ENCODE measurements at regions not wholly inside any gene's neighbourhood (a gene's known extent, or its start where the extent isn't known, plus 50 kb on each side); places are given as distances from the start of the nearest gene placed in this dataset.
"Not testable (repeated sequence)": the region's sequence is repeated elsewhere in the genome, so short reads cannot be mapped to it uniquely, and the experiment has no call there.

DNA sequence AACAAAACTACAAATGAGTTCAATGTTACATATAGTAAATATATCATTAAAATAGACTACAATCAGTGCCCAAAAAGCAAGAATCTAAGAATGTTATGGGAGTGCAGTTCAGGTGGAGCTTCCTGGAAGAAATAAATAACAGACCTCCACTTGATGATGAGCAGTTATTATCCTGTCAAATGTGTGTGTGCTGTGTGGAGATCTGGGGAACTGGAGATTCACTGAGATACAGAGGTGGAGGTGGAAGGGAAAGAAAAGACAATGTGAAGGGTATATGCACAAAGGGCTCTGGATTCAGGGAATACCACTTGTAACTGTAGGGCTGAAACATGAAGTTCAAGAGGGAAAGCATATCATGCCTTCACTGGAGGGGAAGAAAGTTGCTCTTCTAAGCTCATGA, 331.1 kb downstream of the SEMA3D start:
- ChIA-PET RAD21 (ENCODE audit: low non-redundant PET in 1 of 2, low total read pairs in 2 of 2, uncharacterized antibody in 2 of 2, unreplicated experiment in 2 of 2) (no interaction called here), POLR2A (no interaction called here), CTCF (no interaction called here)
- no peak for ATAC-seq
- Histone ChIP-seq H3K79me2 (ENCODE audit: insufficient read depth, low read length) (no peaks in the 10 kb centered on the region), H3K9me3 (ENCODE audit: control insufficient read depth in 1 of 2, insufficient read depth in 1 of 2, low read depth in 1 of 2, low read length in 2 of 2) (no peaks in the 10 kb centered on the region), H3K27ac (ENCODE audit: low read depth, low read length) (no peak overlapping the region), H3K4me1 (ENCODE audit: control insufficient read depth in 1 of 2, insufficient read depth in 2 of 2, low read length in 2 of 2) (no peaks in the 10 kb centered on the region), H3K36me3 (ENCODE audit: control insufficient read depth in 1 of 2, insufficient read depth in 2 of 2, low read length in 2 of 2) (no peaks in the 10 kb centered on the region), H3K4me2 (ENCODE audit: low read length) (no peak overlapping the region), H3K9me2 (ENCODE audit: insufficient read depth) (0 out of 2 replicates have a peak, but pooled peaks cover 5% of the 10 kb centered on the region), H4K20me1 (ENCODE audit: insufficient read depth) (no peaks in the 10 kb centered on the region), H3K9ac (ENCODE audit: low read length) (no peak overlapping the region), H2AFZ (ENCODE audit: low read depth, low read length, poor library complexity, severe bottlenecking) (no peak overlapping the region), H3K4me3 (replicated peaks in 1 of 2; ENCODE audit: low read depth in 1 of 2, low read length in 2 of 2) (no peak overlapping the region), H3K27me3 (ENCODE audit: insufficient read depth, low read length) (no peaks in the 10 kb centered on the region)
- DNase-seq (ENCODE audit: low read depth, low spot score) = no peak
- intact Hi-C loops (cut with micrococcal nuclease) = no loop called here
- TF ChIP-seq, protein P1, sequence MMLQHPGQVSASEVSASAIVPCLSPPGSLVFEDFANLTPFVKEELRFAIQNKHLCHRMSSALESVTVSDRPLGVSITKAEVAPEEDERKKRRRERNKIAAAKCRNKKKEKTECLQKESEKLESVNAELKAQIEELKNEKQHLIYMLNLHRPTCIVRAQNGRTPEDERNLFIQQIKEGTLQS (IDR thresholded peaks at IDR 0.05) = no peak
- BruUV-seq (replicated peaks) = no TSS peak

DNA sequence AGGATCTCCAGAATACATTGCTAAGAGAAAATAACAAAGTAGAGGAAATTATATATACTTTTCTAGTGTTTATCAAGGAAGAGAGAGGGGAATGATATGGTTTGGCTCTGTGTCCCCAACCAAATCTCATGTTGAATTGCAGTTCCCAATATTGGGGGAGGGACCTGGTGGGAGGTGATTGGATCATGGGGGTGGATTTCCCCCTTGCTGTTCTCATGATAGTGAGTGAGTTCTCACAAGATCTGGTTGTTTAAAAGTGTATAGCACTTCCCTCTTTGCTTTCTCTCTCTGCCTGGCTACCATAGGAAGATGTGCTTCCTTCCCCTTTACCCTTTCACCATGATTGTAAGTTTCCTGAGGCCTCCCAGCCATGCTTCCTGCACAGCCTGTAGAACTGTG, 337.9 kb downstream of the SEMA3D start:
- H3K9ac ChIP-seq (ENCODE audit: low read length) = not testable (repeated sequence)

DNA sequence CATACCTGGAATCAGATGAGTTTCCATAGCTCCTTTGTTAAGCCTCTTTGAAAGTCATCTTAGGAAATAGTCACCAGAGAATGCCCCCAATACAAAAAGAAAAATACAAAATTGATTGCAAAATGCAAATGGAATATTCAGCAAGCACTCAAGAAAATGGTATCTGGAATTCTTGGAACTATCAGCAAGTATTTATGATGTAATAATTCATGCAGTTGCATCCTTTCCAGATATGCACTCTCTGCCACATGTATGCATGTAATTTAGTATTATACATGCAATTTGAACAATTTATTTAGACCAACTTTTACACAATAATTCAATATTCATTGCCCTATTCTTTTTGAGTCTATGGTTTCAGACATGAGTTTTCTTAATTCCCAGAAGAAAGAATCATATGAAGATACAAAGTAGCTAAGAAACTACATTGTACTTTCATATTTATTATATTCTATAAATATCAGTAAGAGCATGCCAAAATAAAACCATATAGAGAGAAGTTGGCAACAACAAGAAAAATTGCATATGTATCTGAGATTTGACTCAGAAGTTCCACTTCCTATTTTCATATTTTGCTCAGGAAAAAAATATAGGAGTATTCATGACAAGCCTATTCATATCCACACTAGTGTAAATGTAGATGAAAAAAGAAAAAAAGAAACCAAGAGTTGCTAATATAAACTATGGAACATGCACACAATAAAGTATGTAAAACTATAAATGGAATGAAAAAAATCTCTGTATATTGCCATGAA, 338.5 kb downstream of the SEMA3D start:
- CTCF ChIA-PET = no interaction called here
- BruUV-seq (replicated peaks) = no TSS peak
- H3K27ac ChIP-seq (ENCODE audit: low read depth, low read length) = no peak overlapping the region
- H3K36me3 ChIP-seq (ENCODE audit: control insufficient read depth in 1 of 2, insufficient read depth in 2 of 2, low read length in 2 of 2) = no peaks in the 10 kb centered on the region
- POLR2A ChIA-PET = no interaction called here
- no peak for ATAC-seq
- no peaks in the 10 kb centered on the region for H3K9me3 ChIP-seq (ENCODE audit: control insufficient read depth in 1 of 2, insufficient read depth in 1 of 2, low read depth in 1 of 2, low read length in 2 of 2)
- no peaks in the 10 kb centered on the region for H3K79me2 ChIP-seq (ENCODE audit: insufficient read depth, low read length)
- H3K4me1 ChIP-seq (ENCODE audit: control insufficient read depth in 1 of 2, insufficient read depth in 2 of 2, low read length in 2 of 2) = no peaks in the 10 kb centered on the region
- DNase-seq (ENCODE audit: low read depth, low spot score) = no peak
- H4K20me1 ChIP-seq (ENCODE audit: insufficient read depth) = no peaks in the 10 kb centered on the region
- no peaks in the 10 kb centered on the region for H3K9me2 ChIP-seq (ENCODE audit: insufficient read depth)
- no peak overlapping the region for H3K9ac ChIP-seq (ENCODE audit: low read length)
- RAD21 ChIA-PET (ENCODE audit: low non-redundant PET in 1 of 2, low total read pairs in 2 of 2, uncharacterized antibody in 2 of 2, unreplicated experiment in 2 of 2) = no interaction called here
- H3K27me3 ChIP-seq (ENCODE audit: insufficient read depth, low read length) = no peaks in the 10 kb centered on the region
- H2AFZ ChIP-seq (ENCODE audit: low read depth, low read length, poor library complexity, severe bottlenecking) = no peak overlapping the region
- no peak overlapping the region for H3K4me2 ChIP-seq (ENCODE audit: low read length)
- H3K4me3 ChIP-seq (replicated peaks in 1 of 2; ENCODE audit: low read depth in 1 of 2, low read length in 2 of 2) = no peak overlapping the region
- intact Hi-C loops (cut with micrococcal nuclease) = no loop called here
- no peak for TF ChIP-seq SP1 (IDR thresholded peaks at IDR 0.05; ENCODE audit: low read depth)
- TF ChIP-seq, protein P2, sequence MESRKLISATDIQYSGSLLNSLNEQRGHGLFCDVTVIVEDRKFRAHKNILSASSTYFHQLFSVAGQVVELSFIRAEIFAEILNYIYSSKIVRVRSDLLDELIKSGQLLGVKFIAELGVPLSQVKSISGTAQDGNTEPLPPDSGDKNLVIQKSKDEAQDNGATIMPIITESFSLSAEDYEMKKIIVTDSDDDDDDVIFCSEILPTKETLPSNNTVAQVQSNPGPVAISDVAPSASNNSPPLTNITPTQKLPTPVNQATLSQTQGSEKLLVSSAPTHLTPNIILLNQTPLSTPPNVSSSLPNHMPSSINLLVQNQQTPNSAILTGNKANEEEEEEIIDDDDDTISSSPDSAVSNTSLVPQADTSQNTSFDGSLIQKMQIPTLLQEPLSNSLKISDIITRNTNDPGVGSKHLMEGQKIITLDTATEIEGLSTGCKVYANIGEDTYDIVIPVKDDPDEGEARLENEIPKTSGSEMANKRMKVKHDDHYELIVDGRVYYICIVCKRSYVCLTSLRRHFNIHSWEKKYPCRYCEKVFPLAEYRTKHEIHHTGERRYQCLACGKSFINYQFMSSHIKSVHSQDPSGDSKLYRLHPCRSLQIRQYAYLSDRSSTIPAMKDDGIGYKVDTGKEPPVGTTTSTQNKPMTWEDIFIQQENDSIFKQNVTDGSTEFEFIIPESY (IDR thresholded peaks at IDR 0.05; ENCODE audit: extremely low read depth, insufficient replicate concordance, low read length) = no peak
- no peak for TF ChIP-seq EZH2phosphoT487 (IDR thresholded peaks at IDR 0.05; ENCODE audit: borderline replicate concordance)
- TF ChIP-seq CEBPB (IDR thresholded peaks at IDR 0.05; ENCODE audit: low read depth) = no peak
- TF ChIP-seq POLR2AphosphoS5 (IDR thresholded peaks at IDR 0.05; ENCODE audit: low read depth, low read length) = no peak
- no peak for TF ChIP-seq RAD21 (IDR thresholded peaks at IDR 0.05; ENCODE audit: low read depth)
- TF ChIP-seq TCF7L2 (IDR thresholded peaks at IDR 0.05; ENCODE audit: borderline replicate concordance, extremely low read depth, insufficient read depth, insufficient read length) = no peak
- no peak for TF ChIP-seq YY1 (IDR thresholded peaks at IDR 0.05; ENCODE audit: extremely low read depth, insufficient replicate concordance, low read depth, low read length)
- no peak for TF ChIP-seq ZNF274 (IDR thresholded peaks at IDR 0.05; ENCODE audit: low read depth, low read length)

More for the DNA sequence above, 337.9 kb downstream of the SEMA3D start:
- H3K4me1 ChIP-seq (ENCODE audit: control insufficient read depth in 1 of 2, insufficient read depth in 2 of 2, low read length in 2 of 2); DNase-seq (ENCODE audit: low read depth, low spot score); RAD21 ChIA-PET (ENCODE audit: low non-redundant PET in 1 of 2, low total read pairs in 2 of 2, uncharacterized antibody in 2 of 2, unreplicated experiment in 2 of 2); POLR2A ChIA-PET; intact Hi-C loops (cut with micrococcal nuclease); H3K9me2 ChIP-seq (ENCODE audit: insufficient read depth); BruUV-seq (replicated peaks); H3K4me3 ChIP-seq (replicated peaks in 1 of 2; ENCODE audit: low read depth in 1 of 2, low read length in 2 of 2); H3K36me3 ChIP-seq (ENCODE audit: control insufficient read depth in 1 of 2, insufficient read depth in 2 of 2, low read length in 2 of 2); H3K27ac ChIP-seq (ENCODE audit: low read depth, low read length); H3K27me3 ChIP-seq (ENCODE audit: insufficient read depth, low read length); H3K79me2 ChIP-seq (ENCODE audit: insufficient read depth, low read length); CTCF ChIA-PET; H3K9me3 ChIP-seq (ENCODE audit: control insufficient read depth in 1 of 2, insufficient read depth in 1 of 2, low read depth in 1 of 2, low read length in 2 of 2); ATAC-seq; H3K4me2 ChIP-seq (ENCODE audit: low read length); H4K20me1 ChIP-seq (ENCODE audit: insufficient read depth); H2AFZ ChIP-seq (ENCODE audit: low read depth, low read length, poor library complexity, severe bottlenecking): not testable (repeated sequence)

All from HCT116 (cell line).